Gastroesophageal sphincter (tissue), 4 donors: ENCODE measurements at regions not wholly inside any gene's neighbourhood (a gene's known extent, or its start where the extent isn't known, plus 50 kb on each side); places are given as distances from the start of the nearest gene placed in this dataset.

ENCODE experiments used
- ATAC-seq: fragments of 150-250 bp; one replicate; pipeline ENCODE4 v1.9.1; 2016; ENCODE audit warnings: mild to moderate bottlenecking, moderate library complexity
- H3K27ac ChIP-seq, 4 donors: fragments of 200-600 bp; sonication (generic) in 3 of 4; 1 replicate in 3 of 4; 2 replicates in 1 of 4; pipeline ENCODE4 v1.5.1; 2016 to 2019
- H3K27me3 ChIP-seq: fragments of 200-600 bp; sonication (generic); one replicate; pipeline ENCODE4 v1.5.1; 2019
- H3K36me3 ChIP-seq, 2 donors: fragments of 200-600 bp; sonication (generic); one replicate each; pipeline ENCODE4 v1.5.1; 2019; ENCODE audit warnings: control low read depth in 1 of 2
- H3K4me1 ChIP-seq, 3 donors: fragments of 200-600 bp; sonication (generic); 1 replicate in 2 of 3; 2 replicates in 1 of 3; pipeline ENCODE4 v1.5.1; 2016 to 2019; ENCODE audit warnings: control low read depth in 2 of 3
- H3K4me3 ChIP-seq, 2 donors: fragments of 200-600 bp; sonication (generic); one replicate each; pipeline ENCODE4 v1.5.1; 2019; ENCODE audit warnings: mild to moderate bottlenecking in 1 of 2, moderate library complexity in 1 of 2
- H3K9me3 ChIP-seq, 3 donors: fragments of 200-600 bp; sonication (generic); one replicate each; pipeline ENCODE4 v1.5.1; 2017 to 2019; ENCODE audit warnings: control low read depth in 2 of 3
- CTCF ChIP-seq, 4 experiments: fragments of 200-600 bp in 2 of 4; fragments of 450-650 bp in 2 of 4; sonication (generic) in 1 of 4; IDR thresholded peaks; one replicate each; pipeline ENCODE4 v1.5.1; 2017 to 2019; ENCODE audit warnings: antibody characterized with exemption in 4 of 4, mild to moderate bottlenecking in 2 of 4, moderate library complexity in 2 of 4
- EP300 ChIP-seq: sonication (generic); formaldehyde crosslinking; IDR thresholded peaks from one replicate; pipeline ENCODE4 v1.6.1; 2017; ENCODE audit warnings: antibody characterized with exemption, mild to moderate bottlenecking
- POLR2A ChIP-seq, 2 donors: fragments of 450-650 bp; IDR thresholded peaks; one replicate each; pipeline ENCODE4 v1.6.1; 2017; ENCODE audit warnings: antibody characterized with exemption in 2 of 2, mild to moderate bottlenecking in 2 of 2, moderate library complexity in 1 of 2
- POLR2AphosphoS5 ChIP-seq: sonication (generic); formaldehyde crosslinking; IDR thresholded peaks from one replicate; pipeline ENCODE4 v1.6.1; 2017; ENCODE audit warnings: antibody characterized with exemption
- WGBS, 2 donors: methylation state at CpG; one replicate each; pipeline ENCODE4 v1.1.5; 2018; ENCODE audit warnings: low coverage in 1 of 2; 5-methylcytosine and 5-hydroxymethylcytosine counted together
- small RNA-seq, 4 donors: library from RNA; depleted of rRNA; stranded (forward); fragments of <200 nt; gene quantifications; one replicate each; pipeline ENCODE3, GENCODE V24; 2016

DNA sequence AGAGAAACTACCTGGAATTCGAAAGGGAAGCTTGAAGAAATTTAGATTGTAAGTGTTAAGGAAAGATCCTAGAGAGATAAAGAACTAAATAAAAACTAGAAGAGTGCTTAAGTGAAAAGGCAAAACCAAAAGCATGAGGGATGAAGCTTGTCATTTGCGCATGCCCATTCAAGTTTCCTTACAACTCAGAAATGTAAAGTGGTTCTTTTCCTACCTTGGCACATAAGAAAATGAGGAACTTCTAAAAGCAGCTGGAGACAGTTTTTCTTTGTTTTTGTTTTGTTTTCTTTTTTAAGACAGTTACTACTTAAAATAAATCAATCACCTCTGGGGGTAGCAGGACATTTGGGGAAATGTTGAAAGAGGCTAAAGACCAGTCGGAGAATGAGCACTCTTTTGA lies 1304.4 kb upstream of the PCDH7 start:
- Histone ChIP-seq H3K9me3 (no peaks in the 10 kb centered on the region), H3K27me3 (no peaks in the 10 kb centered on the region), H3K4me3 (no peak overlapping the region), H3K36me3 (no peaks in the 10 kb centered on the region), H3K4me1 (no peaks in the 10 kb centered on the region), H3K27ac (no peak overlapping the region)
- no peak for ATAC-seq
- 61 to 70% methylated on average over 2 to 3 of the region's 3 CpGs for WGBS, 2 donors
- TF ChIP-seq POLR2AphosphoS5, result no peak
- TF ChIP-seq EP300, result no peak
- no peak for TF ChIP-seq CTCF (IDR thresholded peaks at IDR 0.05)
- no peak for TF ChIP-seq POLR2A (IDR thresholded peaks at IDR 0.05)

DNA sequence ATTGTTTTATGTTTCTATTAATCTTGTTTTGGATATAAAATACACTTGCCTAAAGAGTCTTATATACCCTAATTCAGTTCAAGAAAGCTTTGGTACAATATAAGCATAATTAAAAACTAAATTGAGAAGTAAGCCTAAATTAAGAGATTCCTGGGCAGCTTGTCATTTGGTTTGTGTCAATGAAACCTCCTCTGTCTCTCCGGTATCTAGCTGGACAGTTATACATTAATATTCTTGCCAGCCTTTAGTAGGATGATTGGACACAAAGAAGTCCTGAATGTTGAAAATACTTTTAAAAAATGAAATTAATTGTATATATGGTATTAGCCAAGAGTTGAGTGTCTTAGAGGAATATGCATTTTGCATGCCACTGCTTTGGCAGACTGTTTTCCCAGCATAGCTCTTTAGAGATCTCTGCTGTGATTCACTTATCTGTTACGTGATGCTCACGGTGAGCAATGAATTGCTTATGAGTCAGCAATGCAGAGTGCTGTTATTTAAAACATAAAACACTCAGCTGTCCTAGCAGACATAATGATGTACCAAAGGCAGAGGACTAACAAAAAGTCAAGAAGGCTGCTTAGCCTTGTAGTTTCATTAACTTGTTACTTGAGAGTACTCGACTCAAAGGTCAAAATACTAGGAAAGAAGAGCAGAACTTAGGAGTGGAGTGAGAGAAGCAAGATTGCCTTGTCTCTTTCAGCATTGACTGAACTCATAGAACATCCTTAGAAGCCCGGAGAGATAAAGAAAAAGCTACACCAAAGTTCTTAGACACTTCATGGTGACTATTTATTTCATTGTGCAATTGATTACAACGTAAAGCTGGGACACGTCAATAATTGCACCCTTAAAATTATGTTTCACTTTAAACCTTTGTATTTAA lies 1296.1 kb upstream of the PCDH7 start:
- WGBS, 2 donors, result 55 to 67% methylated on average over 7 of the region's 7 CpGs
- no peaks in the 10 kb centered on the region for H3K4me1 ChIP-seq
- H3K9me3 ChIP-seq, result no peaks in the 10 kb centered on the region
- no peaks in the 10 kb centered on the region for H3K36me3 ChIP-seq
- no peak overlapping the region for H3K4me3 ChIP-seq
- no peak overlapping the region for H3K27ac ChIP-seq
- TF ChIP-seq CTCF (IDR thresholded peaks at IDR 0.05) (no peak), POLR2A (IDR thresholded peaks at IDR 0.05) (no peak), POLR2AphosphoS5 (no peak), EP300 (no peak)
- no peak for ATAC-seq
- no peaks in the 10 kb centered on the region for H3K27me3 ChIP-seq

DNA sequence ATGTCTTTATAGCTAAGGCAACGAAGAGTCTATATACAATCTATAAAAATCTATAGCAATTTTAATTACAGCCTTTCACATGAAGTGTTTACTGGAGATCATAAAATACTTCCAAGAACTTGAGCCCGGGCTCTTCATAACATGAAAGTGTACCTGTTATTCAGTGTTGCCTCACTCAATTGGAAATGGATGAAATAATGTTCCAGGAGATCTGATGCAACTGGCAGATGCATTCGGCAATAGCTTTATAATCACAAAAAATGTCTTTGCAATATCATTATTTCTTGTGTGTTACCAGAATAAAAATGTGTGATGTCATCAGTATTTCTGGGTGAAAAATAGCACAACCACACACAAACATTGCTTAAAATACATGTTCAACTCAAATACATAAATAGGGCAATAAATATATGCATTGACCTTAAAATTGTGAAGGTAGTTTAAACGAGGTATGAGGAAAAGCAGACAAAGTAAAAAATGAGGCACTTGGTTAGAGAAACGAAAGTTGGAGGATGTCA lies 1266.8 kb upstream of the PCDH7 start:
- WGBS, 2 donors, result 48 to 62% methylated on average over 5 of the region's 5 CpGs
- Histone ChIP-seq H3K4me1 (no peaks in the 10 kb centered on the region), H3K36me3 (no peaks in the 10 kb centered on the region), H3K27me3 (no peaks in the 10 kb centered on the region), H3K9me3 (no peaks in the 10 kb centered on the region), H3K4me3 (no peak overlapping the region), H3K27ac (no peak overlapping the region)
- no peak for TF ChIP-seq POLR2AphosphoS5
- no peak for TF ChIP-seq EP300
- no peak for TF ChIP-seq POLR2A (IDR thresholded peaks at IDR 0.05)
- no peak for TF ChIP-seq CTCF (IDR thresholded peaks at IDR 0.05)
- no peak for ATAC-seq

- no peaks in the 10 kb centered on the region for H3K36me3 ChIP-seq
- H3K27me3 ChIP-seq, result no peaks in the 10 kb centered on the region
- H3K4me3 ChIP-seq, result no peak overlapping the region
- no peaks in the 10 kb centered on the region for H3K9me3 ChIP-seq
- H3K4me1 ChIP-seq, result no peaks in the 10 kb centered on the region
- WGBS, 2 donors, result 60 to 85% methylated on average over 1 to 3 of the region's 3 CpGs
- H3K27ac ChIP-seq, result no peak overlapping the region
- no peak for TF ChIP-seq POLR2AphosphoS5
- no peak for TF ChIP-seq EP300
- no peak for ATAC-seq
Observed at GRCh38 chr4:29459926-29460325, 1260.2 kb upstream of the PCDH7 start.

DNA sequence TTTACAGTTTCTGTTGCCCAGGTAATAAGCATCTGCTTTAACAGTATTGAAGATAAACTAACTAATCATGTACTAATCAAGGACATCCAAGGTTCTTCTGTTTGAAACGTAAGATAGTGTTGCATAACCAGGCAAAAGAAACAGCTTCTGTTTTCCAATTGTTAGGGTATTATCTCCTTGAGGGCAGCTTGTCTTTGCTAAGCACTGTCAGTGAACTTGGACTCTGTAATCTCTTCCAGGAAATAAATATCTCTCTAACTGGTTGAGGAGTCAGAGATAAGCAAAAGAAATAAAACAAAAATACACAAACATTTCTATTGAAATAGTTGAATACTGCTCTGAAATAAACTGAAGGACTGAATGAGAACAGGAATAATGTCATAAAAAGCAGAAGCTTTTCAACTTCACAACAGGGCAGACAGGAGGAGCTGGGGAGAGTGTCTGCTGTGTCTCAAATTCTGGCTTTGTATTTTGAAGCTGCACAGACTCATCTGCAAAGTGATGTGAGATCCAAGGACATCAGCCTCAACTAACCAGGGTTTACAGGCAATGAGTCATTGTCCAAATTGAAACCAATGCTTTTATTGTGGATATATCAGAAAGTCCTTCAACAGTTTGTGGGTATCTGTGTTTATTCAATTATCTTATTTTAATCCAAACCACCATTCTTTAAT lies 1253.0 kb upstream of the PCDH7 start:
- ATAC-seq, result no peak
- Histone ChIP-seq H3K27ac (no peak overlapping the region), H3K27me3 (no peaks in the 10 kb centered on the region), H3K4me3 (no peak overlapping the region), H3K4me1 (no peaks in the 10 kb centered on the region), H3K36me3 (no peaks in the 10 kb centered on the region), H3K9me3 (no peaks in the 10 kb centered on the region)
- TF ChIP-seq POLR2AphosphoS5, result no peak
- no peak for TF ChIP-seq EP300
- no peak for TF ChIP-seq CTCF (IDR thresholded peaks at IDR 0.05)
- TF ChIP-seq POLR2A (IDR thresholded peaks at IDR 0.05), result no peak
- 25 to 29% methylated on average over 1 of the region's 1 CpG for WGBS, 2 donors

Small RNAs in the stretch of these regions (small RNA-seq; reads per million reads assigned to genes)
- gene RF00019 (0 reads per million in 4 donors), gene RN7SL101P (0 reads per million in 4 donors)
